PC-3 (cell line): ENCODE measurements at regions not wholly inside any gene's neighbourhood (a gene's known extent, or its start where the extent isn't known, plus 50 kb on each side); places are given as distances from the start of the nearest gene placed in this dataset.

Experiments
- CTCF ChIP-seq: fragments of 300-600 bp; sonication (generic); conservative IDR thresholded peaks from 2 replicates; pipeline ENCODE4 v1.5.1; 2017; ENCODE audit warnings: antibody characterized with exemption, low read depth, mild to moderate bottlenecking, low read length
- EZH2 ChIP-seq: fragments of 300-600 bp; sonication (generic); IDR thresholded peaks from one replicate; pipeline ENCODE4 v1.6.1; 2017; ENCODE audit warnings: antibody characterized with exemption, mild to moderate bottlenecking, low read length; ENCODE audit not compliant: unreplicated experiment
- EZH2phosphoT487 ChIP-seq: fragments of 300-600 bp; sonication (generic); IDR thresholded peaks from 2 replicates; pipeline ENCODE4 v1.6.1; 2018; ENCODE audit warnings: mild to moderate bottlenecking, antibody characterized with exemption, low read length, borderline replicate concordance

GRCh38 chr2:59969161-59969560 lies 584.3 kb downstream of the BCL11A start:
- TF ChIP-seq CTCF (no peak), EZH2 (no peak), EZH2phosphoT487 (no peak)
